Body of pancreas (tissue), 4 donors: ENCODE measurements at regions not wholly inside any gene's neighbourhood (a gene's known extent, or its start where the extent isn't known, plus 50 kb on each side); places are given as distances from the start of the nearest gene placed in this dataset.
"Not testable (repeated sequence)": the region's sequence is repeated elsewhere in the genome, so short reads cannot be mapped to it uniquely, and the experiment has no call there.

Source experiments
- CTCF ChIP-seq, 7 experiments: fragments of 450-650 bp in 4 of 7; fragments of 200-600 bp in 3 of 7; sonication (generic) in 3 of 7; IDR thresholded peaks; one replicate each; pipeline ENCODE4 v1.5.1; 2016 to 2019; ENCODE audit warnings: antibody characterized with exemption in 7 of 7
- POLR2A ChIP-seq, 3 donors: fragments of 450-650 bp; IDR thresholded peaks; one replicate each; pipeline ENCODE4 v1.6.1; 2016; ENCODE audit warnings: antibody characterized with exemption in 3 of 3, mild to moderate bottlenecking in 2 of 3

- TF ChIP-seq CTCF (IDR thresholded peaks at IDR 0.05): not testable (repeated sequence)
- TF ChIP-seq POLR2A (IDR thresholded peaks at IDR 0.05): peak in 1 of 3 donors; percentile 32
These were observed 66.6 kb upstream of the ZNF30 start for GRCh38 chr19:34859823-34860736.
